Adrenal gland (tissue), 5 donors: ENCODE measurements at regions not wholly inside any gene's neighbourhood (a gene's known extent, or its start where the extent isn't known, plus 50 kb on each side); places are given as distances from the start of the nearest gene placed in this dataset.

ENCODE experiments used
- CTCF ChIP-seq, 6 experiments: fragments of 450-650 bp in 4 of 6; fragments of 200-600 bp in 2 of 6; sonication (generic) in 1 of 6; IDR thresholded peaks; 1 replicate in 5 of 6; 2 replicates in 1 of 6; pipeline versions ENCODE4 v1.5.1 to v1.8.0; 2016 to 2021; ENCODE audit warnings: antibody characterized with exemption in 6 of 6, mild to moderate bottlenecking in 2 of 6, moderate library complexity in 1 of 6
- POLR2A ChIP-seq, 2 donors: fragments of 450-650 bp; IDR thresholded peaks; one replicate each; pipeline ENCODE4 v1.6.1; 2017; ENCODE audit warnings: antibody characterized with exemption in 2 of 2, mild to moderate bottlenecking in 2 of 2, moderate library complexity in 1 of 2
- donor health status: DM: no; HTN: no; CAD: no.

- TF ChIP-seq CTCF (IDR thresholded peaks at IDR 0.05) (no peak), POLR2A (IDR thresholded peaks at IDR 0.05) (no peak)
Measured at GRCh38 chr3:21142031-21142430, 609.0 kb downstream of the ZNF385D start.
